ENCODE measurements at regions not wholly inside any gene's neighbourhood (a gene's known extent, or its start where the extent isn't known, plus 50 kb on each side); places are given as distances from the start of the nearest gene placed in this dataset.

DNA sequence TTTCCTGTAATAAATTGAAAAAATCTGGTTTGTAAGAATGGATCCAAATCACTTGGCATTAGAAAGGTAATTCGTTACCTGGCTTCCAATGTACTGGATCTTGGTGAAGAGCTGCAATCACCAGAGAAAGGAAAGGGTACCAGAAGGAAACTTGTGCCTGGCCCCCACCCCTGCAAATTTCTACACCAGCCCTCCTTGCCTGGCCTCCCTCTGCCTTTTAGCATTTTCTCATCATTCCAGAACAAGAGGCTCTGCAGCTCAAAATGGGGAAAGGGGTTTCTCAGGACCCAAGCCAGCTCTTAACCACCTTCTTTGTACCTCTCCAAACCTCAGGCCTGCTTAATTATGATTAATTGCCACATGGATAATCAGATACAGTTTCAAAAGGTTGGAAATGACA is 612.8 kb upstream of the MGMT start:
- Histone ChIP-seq H4K20me1 (ENCODE audit: control insufficient read depth, insufficient read depth, low read depth, low read length) (no peaks in the 10 kb centered on the region), H3K4me3 (ENCODE audit: low read length) (no peak overlapping the region), H3K79me2 (ENCODE audit: control insufficient read depth, low read length) (no peaks in the 10 kb centered on the region), H3K4me1 (ENCODE audit: control insufficient read depth, low read length) (no peaks in the 10 kb centered on the region), H3F3A (ENCODE audit: control insufficient read depth, insufficient read depth) (no peaks in the 10 kb centered on the region), H3K27me3 (ENCODE audit: control insufficient read depth, low read length) (no peaks in the 10 kb centered on the region), H3K27ac (ENCODE audit: low read depth, low read length) (no peak overlapping the region), H3K9me3 (ENCODE audit: control insufficient read depth, insufficient read depth, low read length) (no peaks in the 10 kb centered on the region), H3K9me2 (replicated peaks; ENCODE audit: control insufficient read depth, low read length) (no peaks in the 10 kb centered on the region), H3K36me3 (ENCODE audit: control insufficient read depth, low read length) (no peaks in the 10 kb centered on the region), H3K4me2 (ENCODE audit: low read length) (no peak overlapping the region)
- TF ChIP-seq EZH2phosphoT487 (IDR thresholded peaks at IDR 0.05; ENCODE audit: borderline replicate concordance, low read length), result no peak
- TF ChIP-seq, protein P1, sequence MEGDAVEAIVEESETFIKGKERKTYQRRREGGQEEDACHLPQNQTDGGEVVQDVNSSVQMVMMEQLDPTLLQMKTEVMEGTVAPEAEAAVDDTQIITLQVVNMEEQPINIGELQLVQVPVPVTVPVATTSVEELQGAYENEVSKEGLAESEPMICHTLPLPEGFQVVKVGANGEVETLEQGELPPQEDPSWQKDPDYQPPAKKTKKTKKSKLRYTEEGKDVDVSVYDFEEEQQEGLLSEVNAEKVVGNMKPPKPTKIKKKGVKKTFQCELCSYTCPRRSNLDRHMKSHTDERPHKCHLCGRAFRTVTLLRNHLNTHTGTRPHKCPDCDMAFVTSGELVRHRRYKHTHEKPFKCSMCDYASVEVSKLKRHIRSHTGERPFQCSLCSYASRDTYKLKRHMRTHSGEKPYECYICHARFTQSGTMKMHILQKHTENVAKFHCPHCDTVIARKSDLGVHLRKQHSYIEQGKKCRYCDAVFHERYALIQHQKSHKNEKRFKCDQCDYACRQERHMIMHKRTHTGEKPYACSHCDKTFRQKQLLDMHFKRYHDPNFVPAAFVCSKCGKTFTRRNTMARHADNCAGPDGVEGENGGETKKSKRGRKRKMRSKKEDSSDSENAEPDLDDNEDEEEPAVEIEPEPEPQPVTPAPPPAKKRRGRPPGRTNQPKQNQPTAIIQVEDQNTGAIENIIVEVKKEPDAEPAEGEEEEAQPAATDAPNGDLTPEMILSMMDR (IDR thresholded peaks at IDR 0.05; ENCODE audit: low read depth, low read length, poor library complexity, severe bottlenecking), result no peak

DNA sequence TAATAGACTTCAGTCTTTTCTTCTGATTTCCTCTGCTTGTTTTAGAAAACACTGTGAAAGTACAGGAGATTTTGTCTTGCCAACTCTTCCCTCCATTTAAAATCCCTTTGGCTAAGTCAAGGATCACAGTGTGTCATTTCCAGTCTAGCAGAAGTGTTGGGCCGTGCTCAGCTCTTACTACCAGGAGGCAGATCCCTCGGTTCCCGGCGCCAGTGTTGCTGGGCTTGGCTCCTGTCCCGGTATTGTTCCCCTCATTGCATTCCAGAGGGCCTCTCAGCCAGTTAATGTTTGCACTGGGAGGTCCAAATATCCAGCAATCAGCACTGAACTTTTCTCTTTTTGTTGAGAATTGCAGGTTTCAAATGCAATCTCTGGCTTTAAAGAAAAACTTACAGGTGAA is 612.1 kb upstream of the MGMT start:
- H4K20me1 ChIP-seq (ENCODE audit: control insufficient read depth, insufficient read depth, low read depth, low read length), result no peaks in the 10 kb centered on the region
- H3K36me3 ChIP-seq (ENCODE audit: control insufficient read depth, low read length), result no peaks in the 10 kb centered on the region
- no peaks in the 10 kb centered on the region for H3K79me2 ChIP-seq (ENCODE audit: control insufficient read depth, low read length)
- H3K4me3 ChIP-seq (ENCODE audit: low read length), result no peak overlapping the region
- no peaks in the 10 kb centered on the region for H3K9me2 ChIP-seq (replicated peaks; ENCODE audit: control insufficient read depth, low read length)
- H3K4me1 ChIP-seq (ENCODE audit: control insufficient read depth, low read length), result no peaks in the 10 kb centered on the region
- no peaks in the 10 kb centered on the region for H3F3A ChIP-seq (ENCODE audit: control insufficient read depth, insufficient read depth)
- no peaks in the 10 kb centered on the region for H3K9me3 ChIP-seq (ENCODE audit: control insufficient read depth, insufficient read depth, low read length)
- H3K27ac ChIP-seq (ENCODE audit: low read depth, low read length), result no peak overlapping the region
- no peak overlapping the region for H3K4me2 ChIP-seq (ENCODE audit: low read length)
- no peaks in the 10 kb centered on the region for H3K27me3 ChIP-seq (ENCODE audit: control insufficient read depth, low read length)
- TF ChIP-seq, protein P1 (IDR thresholded peaks at IDR 0.05; ENCODE audit: low read depth, low read length, poor library complexity, severe bottlenecking), result no peak
- no peak for TF ChIP-seq EZH2phosphoT487 (IDR thresholded peaks at IDR 0.05; ENCODE audit: borderline replicate concordance, low read length)

DNA sequence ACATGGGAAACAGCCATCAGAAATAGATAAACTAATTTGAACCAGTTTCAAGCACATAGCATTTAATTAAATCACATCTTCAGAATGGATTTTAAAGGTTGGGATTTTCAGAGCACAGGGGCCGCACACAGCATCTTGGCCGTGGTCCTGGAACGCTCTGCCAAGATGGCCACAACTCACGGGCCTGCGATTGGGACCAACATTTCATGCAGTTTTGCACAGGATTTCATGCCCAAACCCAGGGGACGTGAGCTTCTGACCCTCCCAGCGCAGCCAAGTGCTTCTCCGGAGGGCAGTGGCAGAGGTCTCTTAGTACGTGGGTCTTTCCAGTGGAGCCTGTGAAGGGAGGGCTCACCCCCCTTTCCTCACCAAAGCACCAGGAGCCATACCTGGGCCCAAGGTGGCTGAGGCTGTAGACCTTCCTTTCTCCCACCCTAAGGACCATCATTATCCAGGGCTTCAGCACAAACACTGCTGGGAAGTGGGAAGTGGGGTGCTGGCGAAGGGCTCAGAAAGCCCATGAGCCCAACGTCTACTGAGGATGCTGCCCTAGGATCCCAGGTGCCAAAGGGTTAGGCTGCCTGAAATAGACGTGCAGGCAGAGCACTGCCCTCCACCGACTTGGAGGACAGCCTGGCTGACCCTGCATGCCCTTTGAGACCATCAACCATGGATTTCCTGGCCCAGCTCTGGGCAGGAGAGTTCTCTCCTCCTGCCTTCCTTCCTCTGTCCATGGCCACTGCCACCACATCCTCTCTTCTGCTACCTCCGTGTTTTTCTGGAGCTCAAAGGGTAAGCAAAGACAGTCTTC is 611.2 kb upstream of the MGMT start:
- Histone ChIP-seq H3K9me2 (replicated peaks; ENCODE audit: control insufficient read depth, low read length) (no peaks in the 10 kb centered on the region), H3K27me3 (ENCODE audit: control insufficient read depth, low read length) (no peaks in the 10 kb centered on the region), H3K4me2 (ENCODE audit: low read length) (no peak overlapping the region), H3K79me2 (ENCODE audit: control insufficient read depth, low read length) (no peaks in the 10 kb centered on the region), H3K9me3 (ENCODE audit: control insufficient read depth, insufficient read depth, low read length) (no peaks in the 10 kb centered on the region), H3K4me3 (ENCODE audit: low read length) (no peak overlapping the region), H3K27ac (ENCODE audit: low read depth, low read length) (no peak overlapping the region), H3K4me1 (ENCODE audit: control insufficient read depth, low read length) (no peaks in the 10 kb centered on the region), H3K36me3 (ENCODE audit: control insufficient read depth, low read length) (no peaks in the 10 kb centered on the region), H3F3A (ENCODE audit: control insufficient read depth, insufficient read depth) (no peaks in the 10 kb centered on the region), H4K20me1 (ENCODE audit: control insufficient read depth, insufficient read depth, low read depth, low read length) (no peaks in the 10 kb centered on the region)
- TF ChIP-seq, protein P1 (IDR thresholded peaks at IDR 0.05; ENCODE audit: low read depth, low read length, poor library complexity, severe bottlenecking), result no peak
- TF ChIP-seq EZH2phosphoT487 (IDR thresholded peaks at IDR 0.05; ENCODE audit: borderline replicate concordance, low read length), result no peak

All from DOHH2 (cell line).